ENCODE measurements at regions not wholly inside any gene's neighbourhood (a gene's known extent, or its start where the extent isn't known, plus 50 kb on each side); places are given as distances from the start of the nearest gene placed in this dataset.

GRCh38 chr21:43328185-43328957 lies 98.6 kb downstream of the SIK1 start:
- no peak for DNase-seq (ENCODE audit: low read depth)

GRCh38 chr21:43325968-43326715 lies 100.8 kb downstream of the SIK1 start:
- H3K4me3 ChIP-seq (ENCODE audit: low read depth, low read length): no peak overlapping the region
- no peak for TF ChIP-seq CTCF (IDR thresholded peaks at IDR 0.05; ENCODE audit: insufficient read depth, low read depth, low read length)
- no peak for DNase-seq (ENCODE audit: low read depth)

More at GRCh38 chr21:43328185-43328957, 98.6 kb downstream of the SIK1 start:
- no peak overlapping the region for H3K4me3 ChIP-seq (ENCODE audit: low read depth, low read length)
- TF ChIP-seq CTCF (IDR thresholded peaks at IDR 0.05; ENCODE audit: insufficient read depth, low read depth, low read length): no peak

GRCh38 chr21:43325036-43325435 lies 101.9 kb downstream of the SIK1 start:
- H3K4me3 ChIP-seq (ENCODE audit: low read depth, low read length): no peak overlapping the region
- TF ChIP-seq CTCF (IDR thresholded peaks at IDR 0.05; ENCODE audit: insufficient read depth, low read depth, low read length): no peak
- DNase-seq (ENCODE audit: low read depth): no peak

GRCh38 chr21:43324596-43324995 lies 102.3 kb downstream of the SIK1 start:
- H3K4me3 ChIP-seq (ENCODE audit: low read depth, low read length): no peak overlapping the region
- no peak for TF ChIP-seq CTCF (IDR thresholded peaks at IDR 0.05; ENCODE audit: insufficient read depth, low read depth, low read length)
- DNase-seq (ENCODE audit: low read depth): no peak

GRCh38 chr21:43323244-43324005 lies 103.5 kb downstream of the SIK1 start:
- TF ChIP-seq CTCF (IDR thresholded peaks at IDR 0.05; ENCODE audit: insufficient read depth, low read depth, low read length): no peak
- H3K4me3 ChIP-seq (ENCODE audit: low read depth, low read length): no peak overlapping the region
- DNase-seq (ENCODE audit: low read depth): no peak

GRCh38 chr21:43322805-43323204 lies 104.1 kb downstream of the SIK1 start:
- TF ChIP-seq CTCF (IDR thresholded peaks at IDR 0.05; ENCODE audit: insufficient read depth, low read depth, low read length): no peak
- no peak for DNase-seq (ENCODE audit: low read depth)
- no peak overlapping the region for H3K4me3 ChIP-seq (ENCODE audit: low read depth, low read length)
